Dendritic cell treated with granulocyte-macrophage colony-stimulating factor and Interleukin-4, amounts not matched to agents 40 ng/mL and 50 ng/mL, for 4 days (primary cell): ENCODE measurements at regions not wholly inside any gene's neighbourhood (a gene's known extent, or its start where the extent isn't known, plus 50 kb on each side); places are given as distances from the start of the nearest gene placed in this dataset.

Experiments
- H3K27ac Mint-ChIP-seq: one replicate; pipeline ENCODE4 v1.8.0; 2022; ENCODE audit warnings: mild to moderate bottlenecking, mixed read lengths
- H3K27me3 Mint-ChIP-seq: one replicate; pipeline ENCODE4 v1.8.0; 2022; ENCODE audit warnings: mild to moderate bottlenecking, mixed read lengths
- H3K36me3 Mint-ChIP-seq: one replicate; pipeline ENCODE4 v1.8.0; 2022; ENCODE audit warnings: low read depth, mixed read lengths
- H3K4me1 Mint-ChIP-seq: one replicate; pipeline ENCODE4 v1.8.0; 2022; ENCODE audit warnings: low read depth, mixed read lengths
- H3K4me3 Mint-ChIP-seq: one replicate; pipeline ENCODE4 v1.8.0; 2022; ENCODE audit warnings: mild to moderate bottlenecking, moderate library complexity, mixed read lengths
- H3K9me3 Mint-ChIP-seq: one replicate; pipeline ENCODE4 v1.8.0; 2022; ENCODE audit warnings: mixed read lengths
- intact Hi-C: fragments of 100-400 bp; cut with micrococcal nuclease; formaldehyde crosslinking; loops from one replicate; pipeline ENCODE4 v1.15.0; 2022

- no peaks in the 10 kb centered on the region for H3K36me3 Mint-ChIP-seq
- H3K9me3 Mint-ChIP-seq: peaks cover 41% of the 10 kb centered on the region
- peaks cover 22% of the 10 kb centered on the region for H3K27me3 Mint-ChIP-seq
- H3K4me1 Mint-ChIP-seq: peaks cover 53% of the 10 kb centered on the region
- peak overlapping the region; percentile 6 for H3K27ac Mint-ChIP-seq
- intact Hi-C loops: no loop called here
- no peak overlapping the region for H3K4me3 Mint-ChIP-seq
These were observed 50.3 kb upstream of the CXCL12 start for GRCh38 chr10:44435196-44435595.

DNA sequence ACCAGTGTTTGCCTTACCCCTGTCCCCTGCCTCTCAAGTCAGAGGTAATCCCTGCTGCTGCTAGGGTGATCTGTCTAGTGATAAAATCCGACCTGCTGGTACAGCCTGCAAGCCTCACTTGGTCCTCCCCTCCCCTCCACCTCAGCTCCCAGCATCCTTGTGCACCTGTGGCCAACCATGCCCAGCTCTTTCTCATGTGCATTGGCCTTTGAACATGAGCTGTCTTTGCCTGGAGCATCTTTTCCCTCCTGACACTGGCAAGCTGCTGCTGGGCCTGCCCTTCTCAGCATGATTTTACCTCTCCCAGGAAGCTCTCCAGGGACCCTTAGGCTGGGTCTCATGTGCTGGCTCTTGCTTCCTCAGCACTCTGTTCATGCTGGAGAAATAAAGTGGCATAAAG lies 51.3 kb upstream of the CXCL12 start:
- H3K27me3 Mint-ChIP-seq: peaks cover 22% of the 10 kb centered on the region
- peak overlapping the region; percentile 93 for H3K27ac Mint-ChIP-seq
- H3K9me3 Mint-ChIP-seq: peaks cover 31% of the 10 kb centered on the region
- no peaks in the 10 kb centered on the region for H3K36me3 Mint-ChIP-seq
- H3K4me3 Mint-ChIP-seq: no peak overlapping the region
- intact Hi-C loops: no loop called here
- peaks cover 57% of the 10 kb centered on the region for H3K4me1 Mint-ChIP-seq

- H3K36me3 Mint-ChIP-seq: no peaks in the 10 kb centered on the region
- peak overlapping the region; percentile 93 for H3K27ac Mint-ChIP-seq
- peaks cover 13% of the 10 kb centered on the region for H3K27me3 Mint-ChIP-seq
- intact Hi-C loops: no loop called here
- peaks cover 18% of the 10 kb centered on the region for H3K9me3 Mint-ChIP-seq
- peaks cover 57% of the 10 kb centered on the region for H3K4me1 Mint-ChIP-seq
- peak overlapping the region; percentile 17 for H3K4me3 Mint-ChIP-seq
These were observed 53.1 kb upstream of the CXCL12 start for GRCh38 chr10:44437840-44438511.

GRCh38 chr10:44439239-44439957 lies 54.5 kb upstream of the CXCL12 start:
- Mint-ChIP-seq H3K9me3 (peaks cover 19% of the 10 kb centered on the region), H3K4me1 (peaks cover 57% of the 10 kb centered on the region), H3K4me3 (peak overlapping the region; percentile 37), H3K27me3 (peaks cover 9% of the 10 kb centered on the region), H3K27ac (peak overlapping the region; percentile 93), H3K36me3 (no peaks in the 10 kb centered on the region)
- intact Hi-C loops: no loop called here

DNA sequence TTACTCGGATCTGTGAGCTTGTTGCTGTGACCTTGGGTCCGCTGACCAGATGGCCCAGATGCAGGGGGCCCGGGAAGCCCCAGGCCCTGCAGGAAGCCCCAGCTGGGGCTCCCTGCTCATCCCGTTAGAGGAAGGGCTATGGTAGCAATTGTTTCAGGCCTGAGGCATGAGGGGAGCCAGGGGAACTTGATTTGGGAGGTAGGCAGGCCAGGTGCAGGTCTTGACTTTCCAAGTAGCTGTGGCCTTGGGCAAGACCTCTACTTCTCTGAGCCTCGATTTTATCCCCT lies 55.0 kb upstream of the CXCL12 start:
- intact Hi-C loops: no loop called here
- Mint-ChIP-seq H3K4me3 (no peak overlapping the region), H3K27me3 (peaks cover 6% of the 10 kb centered on the region), H3K4me1 (peaks cover 53% of the 10 kb centered on the region), H3K36me3 (no peaks in the 10 kb centered on the region), H3K9me3 (peaks cover 24% of the 10 kb centered on the region), H3K27ac (peak overlapping the region; percentile 93)

DNA sequence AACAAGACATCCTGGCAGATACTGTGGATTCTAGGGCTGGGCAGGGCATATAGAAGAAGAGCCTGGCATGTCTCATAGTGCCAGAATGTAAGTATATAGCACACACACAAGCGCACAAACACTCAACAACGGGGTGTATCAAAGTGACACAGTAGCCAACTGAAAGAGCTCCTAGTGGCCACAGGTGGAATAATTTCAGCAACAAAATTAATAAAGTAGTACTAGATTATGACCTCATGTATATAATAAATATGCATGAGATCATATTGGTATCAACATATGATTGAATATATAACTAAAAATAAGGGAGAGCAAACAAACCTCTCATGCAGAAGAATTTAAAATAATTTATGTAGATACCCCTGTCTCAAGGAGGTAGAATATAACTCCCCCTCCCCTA lies 72.4 kb upstream of the CXCL12 start:
- Mint-ChIP-seq H3K27ac (no peak overlapping the region), H3K4me3 (no peak overlapping the region), H3K27me3 (peaks cover 29% of the 10 kb centered on the region), H3K4me1 (peaks cover 25% of the 10 kb centered on the region), H3K36me3 (no peaks in the 10 kb centered on the region), H3K9me3 (peaks cover 9% of the 10 kb centered on the region)
- intact Hi-C loops: no loop called here

DNA sequence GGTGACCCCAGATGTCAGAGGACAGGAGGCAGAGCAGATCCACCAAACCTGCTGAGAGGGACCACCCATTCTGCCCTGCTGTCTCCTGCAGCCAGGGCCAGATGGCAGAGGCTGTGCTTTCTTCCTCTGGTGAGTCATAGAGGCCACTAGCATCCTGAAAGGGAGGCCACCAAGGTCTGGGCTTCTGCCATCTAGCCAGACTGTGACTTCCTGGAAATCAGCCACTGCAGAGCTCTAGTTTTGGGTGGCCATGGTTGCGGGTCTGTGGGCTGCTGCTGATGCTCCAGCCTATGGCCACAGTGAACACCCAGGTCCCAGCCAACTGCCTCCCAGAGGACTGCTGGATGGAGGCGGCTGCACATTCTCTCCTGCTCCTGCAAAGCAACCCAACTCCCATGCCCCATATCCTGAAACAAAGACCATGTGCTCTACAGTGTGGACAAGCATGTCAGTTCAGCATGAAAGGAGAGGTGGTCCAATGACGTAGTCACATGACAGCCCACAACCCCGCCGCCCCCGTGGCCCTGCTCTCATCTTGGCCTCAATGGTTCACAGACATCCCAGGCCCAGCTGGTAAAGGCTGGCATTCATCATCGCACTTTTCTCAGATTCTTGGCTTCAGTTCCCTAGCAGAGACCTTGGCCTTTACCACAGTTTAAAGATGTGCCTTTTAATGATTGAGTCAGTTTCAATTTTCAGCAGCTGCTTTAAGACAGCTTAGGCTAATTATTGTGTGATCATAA lies 73.9 kb upstream of the CXCL12 start:
- no peaks in the 10 kb centered on the region for H3K36me3 Mint-ChIP-seq
- no peak overlapping the region for H3K27ac Mint-ChIP-seq
- H3K27me3 Mint-ChIP-seq: peaks cover 29% of the 10 kb centered on the region
- H3K9me3 Mint-ChIP-seq: peaks cover 9% of the 10 kb centered on the region
- H3K4me3 Mint-ChIP-seq: no peak overlapping the region
- peaks cover 27% of the 10 kb centered on the region for H3K4me1 Mint-ChIP-seq
- intact Hi-C loops: no loop called here

DNA sequence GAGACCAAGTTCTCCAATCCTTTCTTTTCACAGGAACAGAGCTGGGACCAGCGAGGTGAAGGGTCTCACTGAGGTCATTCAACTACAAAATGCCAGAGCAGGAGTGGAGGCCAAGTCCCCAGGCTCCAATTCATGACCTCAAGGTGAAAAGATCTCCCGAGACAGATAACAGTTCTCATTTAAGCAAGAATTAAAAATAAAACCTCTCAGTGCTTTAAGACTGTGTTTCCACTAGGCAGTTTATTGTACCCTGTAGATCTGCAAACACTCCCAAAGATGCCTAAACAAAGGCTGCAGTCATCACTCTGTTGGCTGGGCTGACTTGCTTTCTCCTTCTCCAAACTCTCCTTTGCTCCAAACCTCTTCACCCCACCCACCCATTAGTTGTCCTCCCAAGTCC lies 74.8 kb upstream of the CXCL12 start:
- Mint-ChIP-seq H3K36me3 (no peaks in the 10 kb centered on the region), H3K4me3 (no peak overlapping the region), H3K27me3 (peaks cover 32% of the 10 kb centered on the region), H3K9me3 (peaks cover 9% of the 10 kb centered on the region), H3K4me1 (peaks cover 33% of the 10 kb centered on the region), H3K27ac (no peak overlapping the region)
- intact Hi-C loops: no loop called here

DNA sequence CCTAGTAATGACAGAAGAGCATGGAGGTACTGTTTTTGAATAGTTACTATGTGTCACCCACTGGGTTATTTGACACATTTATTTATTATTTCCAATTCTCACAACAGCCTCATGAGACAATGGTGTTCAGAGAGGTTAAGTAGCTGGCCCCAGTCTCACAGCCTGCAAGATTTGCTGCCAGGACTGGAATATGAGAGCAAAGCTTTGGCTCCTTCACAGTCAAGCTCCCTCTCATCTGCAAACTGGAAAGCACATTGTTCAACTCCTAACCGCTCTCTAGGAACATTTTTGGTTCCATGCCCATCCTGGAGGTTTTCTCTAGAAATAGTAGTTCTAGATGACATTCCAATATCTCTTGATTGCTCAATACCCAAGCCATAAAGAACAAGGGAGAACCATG lies 75.5 kb upstream of the CXCL12 start:
- Mint-ChIP-seq H3K36me3 (no peaks in the 10 kb centered on the region), H3K4me3 (no peak overlapping the region), H3K4me1 (peaks cover 38% of the 10 kb centered on the region), H3K9me3 (peaks cover 9% of the 10 kb centered on the region), H3K27ac (no peak overlapping the region), H3K27me3 (peaks cover 30% of the 10 kb centered on the region)
- intact Hi-C loops: no loop called here

- intact Hi-C loops: no loop called here
- Mint-ChIP-seq H3K4me1 (peaks cover 38% of the 10 kb centered on the region), H3K36me3 (no peaks in the 10 kb centered on the region), H3K27ac (no peak overlapping the region), H3K4me3 (no peak overlapping the region), H3K27me3 (peaks cover 28% of the 10 kb centered on the region), H3K9me3 (no peaks in the 10 kb centered on the region)
These were observed 77.5 kb upstream of the CXCL12 start for GRCh38 chr10:44462338-44462914.

GRCh38 chr10:44463511-44464121 lies 78.7 kb upstream of the CXCL12 start:
- Mint-ChIP-seq H3K9me3 (no peaks in the 10 kb centered on the region), H3K27ac (no peak overlapping the region), H3K4me3 (no peak overlapping the region), H3K36me3 (no peaks in the 10 kb centered on the region), H3K27me3 (peaks cover 35% of the 10 kb centered on the region), H3K4me1 (peaks cover 38% of the 10 kb centered on the region)
- intact Hi-C loops: no loop called here

GRCh38 chr10:44464503-44464902 lies 79.6 kb upstream of the CXCL12 start:
- Mint-ChIP-seq H3K4me3 (no peak overlapping the region), H3K4me1 (peaks cover 30% of the 10 kb centered on the region), H3K27ac (peak overlapping the region; percentile 58), H3K27me3 (peaks cover 36% of the 10 kb centered on the region), H3K9me3 (no peaks in the 10 kb centered on the region), H3K36me3 (no peaks in the 10 kb centered on the region)
- intact Hi-C loops: no loop called here

DNA sequence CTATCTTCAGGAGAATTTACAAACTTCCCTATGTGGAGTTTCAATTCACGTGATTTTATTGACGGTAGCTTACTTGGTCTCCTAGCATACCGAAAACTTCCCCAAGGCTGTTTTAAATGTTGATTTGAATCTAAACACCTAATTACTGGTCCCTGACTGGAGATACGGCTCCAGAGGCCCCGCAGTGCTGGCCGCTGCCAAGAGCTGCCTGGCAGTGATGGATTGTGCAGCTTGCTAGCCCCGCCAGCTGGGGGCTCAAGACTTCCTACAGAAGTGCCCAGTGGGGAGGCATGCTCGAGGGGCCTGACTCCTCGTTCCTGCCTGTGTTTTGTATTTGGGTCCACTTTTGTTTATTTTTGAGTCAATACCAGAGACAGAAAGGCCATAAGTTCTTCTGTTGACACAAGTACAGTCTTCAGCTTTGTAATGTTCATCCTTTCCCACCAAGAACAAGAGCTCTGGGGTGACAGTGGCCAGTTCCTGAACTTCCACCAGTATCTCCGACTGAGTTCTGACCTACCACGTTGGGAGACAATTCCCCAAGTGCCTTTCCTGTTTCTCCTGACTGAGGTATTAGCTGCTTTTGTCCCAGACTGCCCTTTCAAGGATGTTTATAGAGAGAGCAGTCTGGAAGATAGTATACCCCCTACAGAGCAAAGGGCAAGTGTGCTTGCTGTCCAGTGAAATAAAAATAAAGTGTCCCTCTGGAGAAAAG lies 80.7 kb upstream of the CXCL12 start:
- Mint-ChIP-seq H3K4me1 (peaks cover 27% of the 10 kb centered on the region), H3K27ac (peak overlapping the region; percentile 58), H3K4me3 (no peak overlapping the region), H3K27me3 (peaks cover 41% of the 10 kb centered on the region), H3K9me3 (no peaks in the 10 kb centered on the region), H3K36me3 (no peaks in the 10 kb centered on the region)
- intact Hi-C loops: no loop called here
